ENCODE measurements at regions not wholly inside any gene's neighbourhood (a gene's known extent, or its start where the extent isn't known, plus 50 kb on each side); places are given as distances from the start of the nearest gene placed in this dataset.

GRCh38 chr2:57372237-57372984 is 674.2 kb upstream of the VRK2 start:
- DNase-seq, result no peak
- Histone ChIP-seq H3K4me2 (ENCODE audit: low read depth, low read length) (no peak overlapping the region), H4K20me1 (ENCODE audit: insufficient read depth, low read length) (no peaks in the 10 kb centered on the region), H3K9ac (ENCODE audit: low read length) (no peak overlapping the region), H3K27ac (ENCODE audit: low read length) (no peak overlapping the region), H3K36me3 (replicated peaks; ENCODE audit: insufficient read depth, low read length) (no peaks in the 10 kb centered on the region), H3K79me2 (ENCODE audit: low read length) (no peaks in the 10 kb centered on the region), H3K4me3 (ENCODE audit: low read length) (no peak overlapping the region), H3K4me1 (ENCODE audit: low read length) (no peaks in the 10 kb centered on the region), H3F3A (ENCODE audit: insufficient read depth, low read length) (no peaks in the 10 kb centered on the region), H3K27me3 (replicated peaks; ENCODE audit: insufficient read depth, low read length) (no peaks in the 10 kb centered on the region), H3K9me2 (replicated peaks; ENCODE audit: insufficient read depth, low read length) (no peaks in the 10 kb centered on the region), H2AFZ (ENCODE audit: low read length) (no peak overlapping the region), H3K9me3 (replicated peaks; ENCODE audit: insufficient read depth, low read length) (no peaks in the 10 kb centered on the region)
- no peak for TF ChIP-seq EZH2 (optimal IDR thresholded peaks at IDR 0.05; ENCODE audit: low read depth, low read length)
- no peak for TF ChIP-seq CTCF (IDR thresholded peaks at IDR 0.05; ENCODE audit: low read length)
- TF ChIP-seq EZH2phosphoT487 (IDR thresholded peaks at IDR 0.05; ENCODE audit: low read length), result no peak

GRCh38 chr2:57373530-57373929 is 673.1 kb upstream of the VRK2 start:
- Histone ChIP-seq H3K36me3 (replicated peaks; ENCODE audit: insufficient read depth, low read length) (no peaks in the 10 kb centered on the region), H3K9ac (ENCODE audit: low read length) (no peak overlapping the region), H3K27ac (ENCODE audit: low read length) (no peak overlapping the region), H3K9me3 (replicated peaks; ENCODE audit: insufficient read depth, low read length) (no peaks in the 10 kb centered on the region), H2AFZ (ENCODE audit: low read length) (no peak overlapping the region), H3K4me2 (ENCODE audit: low read depth, low read length) (no peak overlapping the region), H3K79me2 (ENCODE audit: low read length) (no peaks in the 10 kb centered on the region), H3K9me2 (replicated peaks; ENCODE audit: insufficient read depth, low read length) (no peaks in the 10 kb centered on the region), H3F3A (ENCODE audit: insufficient read depth, low read length) (no peaks in the 10 kb centered on the region), H3K4me3 (ENCODE audit: low read length) (no peak overlapping the region), H3K27me3 (replicated peaks; ENCODE audit: insufficient read depth, low read length) (no peaks in the 10 kb centered on the region), H3K4me1 (ENCODE audit: low read length) (no peaks in the 10 kb centered on the region), H4K20me1 (ENCODE audit: insufficient read depth, low read length) (no peaks in the 10 kb centered on the region)
- TF ChIP-seq EZH2 (optimal IDR thresholded peaks at IDR 0.05; ENCODE audit: low read depth, low read length), result no peak
- no peak for DNase-seq

GRCh38 chr2:57376985-57377384 is 669.6 kb upstream of the VRK2 start:
- H2AFZ ChIP-seq (ENCODE audit: low read length), result no peak overlapping the region
- no peaks in the 10 kb centered on the region for H3K79me2 ChIP-seq (ENCODE audit: low read length)

More at GRCh38 chr2:57376985-57377384, 669.6 kb upstream of the VRK2 start:
- no peaks in the 10 kb centered on the region for H3K9me3 ChIP-seq (replicated peaks; ENCODE audit: insufficient read depth, low read length)
- no peaks in the 10 kb centered on the region for H3F3A ChIP-seq (ENCODE audit: insufficient read depth, low read length)
- no peaks in the 10 kb centered on the region for H3K9me2 ChIP-seq (replicated peaks; ENCODE audit: insufficient read depth, low read length)
- H4K20me1 ChIP-seq (ENCODE audit: insufficient read depth, low read length), result no peaks in the 10 kb centered on the region
- H3K4me1 ChIP-seq (ENCODE audit: low read length), result no peaks in the 10 kb centered on the region
- no peak overlapping the region for H3K4me2 ChIP-seq (ENCODE audit: low read depth, low read length)
- no peak for DNase-seq
- no peak overlapping the region for H3K4me3 ChIP-seq (ENCODE audit: low read length)
- H3K27ac ChIP-seq (ENCODE audit: low read length), result no peak overlapping the region
- no peaks in the 10 kb centered on the region for H3K36me3 ChIP-seq (replicated peaks; ENCODE audit: insufficient read depth, low read length)
- H3K9ac ChIP-seq (ENCODE audit: low read length), result no peak overlapping the region
- H3K27me3 ChIP-seq (replicated peaks; ENCODE audit: insufficient read depth, low read length), result no peaks in the 10 kb centered on the region
- peak; percentile 6; the same call in 1 of the 2 replicates for TF ChIP-seq CTCF (IDR thresholded peaks at IDR 0.05; ENCODE audit: low read length)
- TF ChIP-seq EZH2phosphoT487 (IDR thresholded peaks at IDR 0.05; ENCODE audit: low read length), result no peak
- TF ChIP-seq EZH2 (optimal IDR thresholded peaks at IDR 0.05; ENCODE audit: low read depth, low read length), result no peak
